ENCODE measurements at regions not wholly inside any gene's neighbourhood (a gene's known extent, or its start where the extent isn't known, plus 50 kb on each side); places are given as distances from the start of the nearest gene placed in this dataset.

DNA sequence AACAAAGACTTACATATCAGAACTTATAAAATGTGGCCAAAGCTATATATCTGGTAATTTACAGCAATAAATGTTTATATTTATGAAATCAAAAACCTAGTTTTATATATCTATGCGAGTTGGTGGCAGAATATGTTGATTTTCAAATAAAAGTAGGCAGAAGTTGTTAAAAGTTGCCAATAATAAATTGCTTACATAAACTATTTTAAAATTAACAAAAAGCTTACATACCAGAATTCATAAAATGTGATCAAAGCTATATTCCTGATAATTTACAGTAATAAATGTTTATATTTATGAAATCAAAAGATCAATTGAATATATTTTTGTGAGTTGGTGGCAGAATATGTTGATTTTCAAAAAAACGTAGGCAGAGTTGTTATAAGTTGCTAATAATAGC, 451.8 kb upstream of the KHDRBS2 start:
- H3K4me2 ChIP-seq (ENCODE audit: low read length), result no peak overlapping the region
- H3F3A ChIP-seq (ENCODE audit: insufficient read depth, low read length), result no peaks in the 10 kb centered on the region
- no peaks in the 10 kb centered on the region for H3K79me2 ChIP-seq (ENCODE audit: insufficient read depth, low read length)
- no peaks in the 10 kb centered on the region for H3K9me3 ChIP-seq (ENCODE audit: low read length)
- no peak overlapping the region for H3K27ac ChIP-seq (ENCODE audit: low read depth, low read length, poor library complexity, severe bottlenecking)
- H4K20me1 ChIP-seq (ENCODE audit: insufficient read depth, low read length), result no peaks in the 10 kb centered on the region
- TF ChIP-seq EZH2 (IDR thresholded peaks at IDR 0.05; ENCODE audit: borderline replicate concordance, low read length), result no peak
- TF ChIP-seq, protein P1, sequence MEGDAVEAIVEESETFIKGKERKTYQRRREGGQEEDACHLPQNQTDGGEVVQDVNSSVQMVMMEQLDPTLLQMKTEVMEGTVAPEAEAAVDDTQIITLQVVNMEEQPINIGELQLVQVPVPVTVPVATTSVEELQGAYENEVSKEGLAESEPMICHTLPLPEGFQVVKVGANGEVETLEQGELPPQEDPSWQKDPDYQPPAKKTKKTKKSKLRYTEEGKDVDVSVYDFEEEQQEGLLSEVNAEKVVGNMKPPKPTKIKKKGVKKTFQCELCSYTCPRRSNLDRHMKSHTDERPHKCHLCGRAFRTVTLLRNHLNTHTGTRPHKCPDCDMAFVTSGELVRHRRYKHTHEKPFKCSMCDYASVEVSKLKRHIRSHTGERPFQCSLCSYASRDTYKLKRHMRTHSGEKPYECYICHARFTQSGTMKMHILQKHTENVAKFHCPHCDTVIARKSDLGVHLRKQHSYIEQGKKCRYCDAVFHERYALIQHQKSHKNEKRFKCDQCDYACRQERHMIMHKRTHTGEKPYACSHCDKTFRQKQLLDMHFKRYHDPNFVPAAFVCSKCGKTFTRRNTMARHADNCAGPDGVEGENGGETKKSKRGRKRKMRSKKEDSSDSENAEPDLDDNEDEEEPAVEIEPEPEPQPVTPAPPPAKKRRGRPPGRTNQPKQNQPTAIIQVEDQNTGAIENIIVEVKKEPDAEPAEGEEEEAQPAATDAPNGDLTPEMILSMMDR (IDR thresholded peaks at IDR 0.05; ENCODE audit: low read length), result no peak
- no peak overlapping the region for H3K9ac ChIP-seq (ENCODE audit: low read length)
- no peaks in the 10 kb centered on the region for H3K36me3 ChIP-seq (ENCODE audit: insufficient read depth, low read length)
- no peaks in the 10 kb centered on the region for H3K27me3 ChIP-seq (ENCODE audit: insufficient read depth, low read length)
- H2AFZ ChIP-seq (ENCODE audit: low read length), result no peak overlapping the region
- no peaks in the 10 kb centered on the region for H3K9me2 ChIP-seq (ENCODE audit: low read depth, low read length)
- no peak overlapping the region for H3K4me3 ChIP-seq (ENCODE audit: low read depth, low read length, poor library complexity, severe bottlenecking)
- H3K4me1 ChIP-seq (ENCODE audit: insufficient read depth, low read length, severe bottlenecking), result no peaks in the 10 kb centered on the region

DNA sequence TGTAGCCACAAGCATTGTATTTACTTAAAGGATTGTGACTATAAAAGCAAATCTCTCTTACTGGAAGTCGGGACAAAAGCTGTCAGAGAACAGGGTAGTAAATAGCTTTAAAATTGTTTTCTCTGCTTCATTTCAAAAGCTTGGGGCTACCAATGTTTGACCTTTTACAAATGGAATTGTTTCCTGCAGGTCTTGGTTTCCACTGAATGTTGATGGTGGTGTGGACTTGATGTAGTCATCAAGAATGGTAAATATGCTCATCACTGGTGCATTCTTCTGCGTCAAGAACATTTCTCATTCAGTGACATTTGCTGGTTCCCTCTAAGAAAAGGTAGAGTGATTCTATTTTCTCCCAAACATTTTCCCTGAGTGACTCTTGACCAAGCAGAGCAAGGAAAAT, 435.4 kb upstream of the KHDRBS2 start:
- Histone ChIP-seq H3K27me3 (ENCODE audit: insufficient read depth, low read length) (no peaks in the 10 kb centered on the region), H3K9ac (ENCODE audit: low read length) (no peak overlapping the region), H3K9me2 (ENCODE audit: low read depth, low read length) (no peaks in the 10 kb centered on the region), H3K36me3 (ENCODE audit: insufficient read depth, low read length) (no peaks in the 10 kb centered on the region), H2AFZ (ENCODE audit: low read length) (no peak overlapping the region), H3K27ac (ENCODE audit: low read depth, low read length, poor library complexity, severe bottlenecking) (no peak overlapping the region), H3K4me1 (ENCODE audit: insufficient read depth, low read length, severe bottlenecking) (no peaks in the 10 kb centered on the region), H3F3A (ENCODE audit: insufficient read depth, low read length) (no peaks in the 10 kb centered on the region), H3K9me3 (ENCODE audit: low read length) (no peaks in the 10 kb centered on the region), H3K4me2 (ENCODE audit: low read length) (no peak overlapping the region), H3K4me3 (ENCODE audit: low read depth, low read length, poor library complexity, severe bottlenecking) (no peak overlapping the region), H4K20me1 (ENCODE audit: insufficient read depth, low read length) (no peaks in the 10 kb centered on the region), H3K79me2 (ENCODE audit: insufficient read depth, low read length) (no peaks in the 10 kb centered on the region)
- TF ChIP-seq, protein P1 (IDR thresholded peaks at IDR 0.05; ENCODE audit: low read length), result no peak
- TF ChIP-seq EZH2 (IDR thresholded peaks at IDR 0.05; ENCODE audit: borderline replicate concordance, low read length), result no peak

DNA sequence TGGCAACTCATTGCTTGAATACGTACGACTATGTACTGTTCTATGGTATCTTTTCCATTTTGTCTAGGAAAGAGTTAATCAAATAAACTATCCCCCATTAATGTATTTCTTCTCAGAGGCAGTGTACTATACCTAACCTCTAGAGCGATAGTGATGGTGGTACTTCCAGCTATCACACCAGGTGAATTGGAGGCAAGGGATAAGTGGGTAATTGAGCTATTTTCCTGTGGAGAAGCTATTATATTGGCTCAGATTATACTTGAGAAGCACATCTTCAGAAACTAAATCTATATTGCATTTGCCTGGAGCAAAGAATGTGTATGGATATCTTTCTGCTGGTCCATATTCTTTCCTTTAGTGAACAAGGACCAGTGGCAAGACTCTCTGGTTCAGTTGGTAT, 430.7 kb upstream of the KHDRBS2 start:
- H4K20me1 ChIP-seq (ENCODE audit: insufficient read depth, low read length), result no peaks in the 10 kb centered on the region
- no peaks in the 10 kb centered on the region for H3K79me2 ChIP-seq (ENCODE audit: insufficient read depth, low read length)
- H3K36me3 ChIP-seq (ENCODE audit: insufficient read depth, low read length), result no peaks in the 10 kb centered on the region
- no peak overlapping the region for H3K4me3 ChIP-seq (ENCODE audit: low read depth, low read length, poor library complexity, severe bottlenecking)
- H3K27ac ChIP-seq (ENCODE audit: low read depth, low read length, poor library complexity, severe bottlenecking), result no peak overlapping the region
- H3K9me2 ChIP-seq (ENCODE audit: low read depth, low read length), result no peaks in the 10 kb centered on the region
- H3K4me1 ChIP-seq (ENCODE audit: insufficient read depth, low read length, severe bottlenecking), result no peaks in the 10 kb centered on the region
- H3K4me2 ChIP-seq (ENCODE audit: low read length), result no peak overlapping the region
- H3F3A ChIP-seq (ENCODE audit: insufficient read depth, low read length), result no peaks in the 10 kb centered on the region
- H3K27me3 ChIP-seq (ENCODE audit: insufficient read depth, low read length), result no peaks in the 10 kb centered on the region
- H2AFZ ChIP-seq (ENCODE audit: low read length), result no peak overlapping the region
- no peak for TF ChIP-seq EZH2 (IDR thresholded peaks at IDR 0.05; ENCODE audit: borderline replicate concordance, low read length)
- TF ChIP-seq, protein P1 (IDR thresholded peaks at IDR 0.05; ENCODE audit: low read length), result no peak
- H3K9ac ChIP-seq (ENCODE audit: low read length), result no peak overlapping the region
- no peaks in the 10 kb centered on the region for H3K9me3 ChIP-seq (ENCODE audit: low read length)

Data from OCI-LY1 (cell line).